ENCODE measurements at regions not wholly inside any gene's neighbourhood (a gene's known extent, or its start where the extent isn't known, plus 50 kb on each side); places are given as distances from the start of the nearest gene placed in this dataset.
A peak's percentile ranks its signal among the peaks of the same experiment; 100 is the strongest.

- TF ChIP-seq, protein P1, sequence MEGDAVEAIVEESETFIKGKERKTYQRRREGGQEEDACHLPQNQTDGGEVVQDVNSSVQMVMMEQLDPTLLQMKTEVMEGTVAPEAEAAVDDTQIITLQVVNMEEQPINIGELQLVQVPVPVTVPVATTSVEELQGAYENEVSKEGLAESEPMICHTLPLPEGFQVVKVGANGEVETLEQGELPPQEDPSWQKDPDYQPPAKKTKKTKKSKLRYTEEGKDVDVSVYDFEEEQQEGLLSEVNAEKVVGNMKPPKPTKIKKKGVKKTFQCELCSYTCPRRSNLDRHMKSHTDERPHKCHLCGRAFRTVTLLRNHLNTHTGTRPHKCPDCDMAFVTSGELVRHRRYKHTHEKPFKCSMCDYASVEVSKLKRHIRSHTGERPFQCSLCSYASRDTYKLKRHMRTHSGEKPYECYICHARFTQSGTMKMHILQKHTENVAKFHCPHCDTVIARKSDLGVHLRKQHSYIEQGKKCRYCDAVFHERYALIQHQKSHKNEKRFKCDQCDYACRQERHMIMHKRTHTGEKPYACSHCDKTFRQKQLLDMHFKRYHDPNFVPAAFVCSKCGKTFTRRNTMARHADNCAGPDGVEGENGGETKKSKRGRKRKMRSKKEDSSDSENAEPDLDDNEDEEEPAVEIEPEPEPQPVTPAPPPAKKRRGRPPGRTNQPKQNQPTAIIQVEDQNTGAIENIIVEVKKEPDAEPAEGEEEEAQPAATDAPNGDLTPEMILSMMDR (IDR thresholded peaks at IDR 0.05), result peak; percentile 83
- DNase-seq, result peak; percentile 41
- H3K4me1 Mint-ChIP-seq (ENCODE audit: low read depth), result no peaks in the 10 kb centered on the region
- H3K4me3 Mint-ChIP-seq, result no peak overlapping the region
- H3K27ac Mint-ChIP-seq, result no peak overlapping the region
- H3K9me3 Mint-ChIP-seq, result peaks cover 17% of the 10 kb centered on the region
- no peaks in the 10 kb centered on the region for H3K27me3 Mint-ChIP-seq (ENCODE audit: insufficient read depth)
- no peaks in the 10 kb centered on the region for H3K36me3 Mint-ChIP-seq (ENCODE audit: low read depth)
Observed at GRCh38 chr5:174419540-174420132, 304.7 kb upstream of the MSX2 start.

- Mint-ChIP-seq H3K4me1 (ENCODE audit: low read depth) (no peaks in the 10 kb centered on the region), H3K9me3 (peaks cover 21% of the 10 kb centered on the region), H3K4me3 (no peak overlapping the region), H3K27me3 (ENCODE audit: insufficient read depth) (peaks cover 3% of the 10 kb centered on the region; the same call in 1 of the 2 replicates), H3K27ac (no peak overlapping the region), H3K36me3 (ENCODE audit: low read depth) (no peaks in the 10 kb centered on the region)
- TF ChIP-seq, protein P1 (IDR thresholded peaks at IDR 0.05), result no peak
- DNase-seq, result no peak
Observed at GRCh38 chr5:174420651-174421407, 303.6 kb upstream of the MSX2 start.

- Mint-ChIP-seq H3K36me3 (ENCODE audit: low read depth) (no peaks in the 10 kb centered on the region), H3K4me3 (no peak overlapping the region), H3K27me3 (ENCODE audit: insufficient read depth) (peaks cover 3% of the 10 kb centered on the region; the same call in 1 of the 2 replicates), H3K27ac (no peak overlapping the region), H3K4me1 (ENCODE audit: low read depth) (no peaks in the 10 kb centered on the region), H3K9me3 (peaks cover 17% of the 10 kb centered on the region)
- TF ChIP-seq, protein P1 (IDR thresholded peaks at IDR 0.05), result no peak
- DNase-seq, result no peak
Observed at GRCh38 chr5:174421408-174421805, 303.0 kb upstream of the MSX2 start.

GRCh38 chr5:174423558-174423957, 300.8 kb upstream of the MSX2 start:
- Mint-ChIP-seq H3K27me3 (ENCODE audit: insufficient read depth) (peaks cover 3% of the 10 kb centered on the region; the same call in 1 of the 2 replicates), H3K4me1 (ENCODE audit: low read depth) (no peaks in the 10 kb centered on the region), H3K9me3 (peaks cover 19% of the 10 kb centered on the region), H3K27ac (no peak overlapping the region), H3K4me3 (no peak overlapping the region), H3K36me3 (ENCODE audit: low read depth) (no peaks in the 10 kb centered on the region)
- no peak for DNase-seq
- TF ChIP-seq, protein P1 (IDR thresholded peaks at IDR 0.05), result no peak

GRCh38 chr5:174424219-174425053, 299.9 kb upstream of the MSX2 start:
- H3K9me3 Mint-ChIP-seq, result peaks cover 19% of the 10 kb centered on the region
- H3K36me3 Mint-ChIP-seq (ENCODE audit: low read depth), result no peaks in the 10 kb centered on the region
- H3K27me3 Mint-ChIP-seq (ENCODE audit: insufficient read depth), result peaks cover 3% of the 10 kb centered on the region; the same call in 1 of the 2 replicates
- no peaks in the 10 kb centered on the region for H3K4me1 Mint-ChIP-seq (ENCODE audit: low read depth)
- no peak overlapping the region for H3K4me3 Mint-ChIP-seq
- no peak overlapping the region for H3K27ac Mint-ChIP-seq
- DNase-seq, result no peak
- TF ChIP-seq, protein P1 (IDR thresholded peaks at IDR 0.05), result no peak
